OCI-LY3 (cell line): ENCODE measurements at regions not wholly inside any gene's neighbourhood (a gene's known extent, or its start where the extent isn't known, plus 50 kb on each side); places are given as distances from the start of the nearest gene placed in this dataset.
"Not testable (repeated sequence)": the region's sequence is repeated elsewhere in the genome, so short reads cannot be mapped to it uniquely, and the experiment has no call there.

Experiments used
- H2AFZ ChIP-seq: fragments of 200-600, 300-600 bp; shearing (Covaris generic); 2 replicates; pipeline ENCODE4 v1.6.0; 2014; ENCODE audit warnings: antibody characterized with exemption, low read depth, low read length
- H3K27ac ChIP-seq: fragments of 200-600, 300-600 bp; sonication (generic); 2 replicates; pipeline ENCODE4 v1.5.1; 2014; ENCODE audit warnings: mild to moderate bottlenecking, low read length, moderate library complexity, mixed read lengths
- H3K27me3 ChIP-seq: fragments of 200-600, 300-600 bp; sonication (generic); 2 replicates; pipeline ENCODE4 v1.6.1; 2014; ENCODE audit warnings: low read depth, low read length, mixed read lengths
- H3K36me3 ChIP-seq: fragments of 200-600, 300-600 bp; sonication (generic); replicated peaks from 2 replicates; pipeline ENCODE3; 2014; ENCODE audit warnings: low read depth, low read length, mixed read lengths
- H3K4me1 ChIP-seq: fragments of 300-600, 200-600 bp; sonication (generic); 2 replicates; pipeline ENCODE4 v1.6.1; 2014; ENCODE audit warnings: low read length, mixed read lengths
- H3K4me2 ChIP-seq: fragments of 200-600, 300-600 bp; sonication (generic); 2 replicates; pipeline ENCODE4 v1.6.1; 2014; ENCODE audit warnings: low read length, mixed read lengths
- H3K4me3 ChIP-seq: fragments of 300-600, 200-600 bp; sonication (generic); 2 replicates; pipeline ENCODE4 v1.5.1; 2014; ENCODE audit warnings: antibody characterized with exemption, mild to moderate bottlenecking, low read length, moderate library complexity
- H3K79me2 ChIP-seq: fragments of 300-600, 200-600 bp; shearing (Covaris generic); 2 replicates; pipeline ENCODE4 v1.6.1; 2014; ENCODE audit warnings: mild to moderate bottlenecking, low read length, mixed read lengths
- H3K9ac ChIP-seq: fragments of 300-600, 200-600 bp; shearing (Covaris generic); 2 replicates; pipeline ENCODE4 v1.6.0; 2014; ENCODE audit warnings: mild to moderate bottlenecking, low read length, moderate library complexity
- H3K9me3 ChIP-seq: fragments of 200-600, 300-600 bp; shearing (Covaris generic); 2 replicates; pipeline ENCODE4 v1.6.1; 2014; ENCODE audit warnings: low read length, mixed read lengths; ENCODE audit not compliant: insufficient read depth
- H4K20me1 ChIP-seq: fragments of 200-600, 300-600 bp; sonication (generic); 2 replicates; pipeline ENCODE4 v1.6.1; 2016; ENCODE audit warnings: low read length, mixed read lengths; ENCODE audit not compliant: insufficient read depth
- EZH2phosphoT487 ChIP-seq: fragments of 200-600 bp; shearing (Covaris generic); IDR thresholded peaks from 2 replicates; pipeline ENCODE4 v1.6.1; 2018; ENCODE audit warnings: antibody characterized with exemption, mixed run types, low read depth
- TF ChIP-seq, protein P1 (sequence below): fragments of 200-600, 300-600 bp; sonication (generic); IDR thresholded peaks from 2 replicates; pipeline ENCODE4 v1.5.1; 2014; ENCODE audit warnings: antibody characterized with exemption, low read length, low read depth

DNA sequence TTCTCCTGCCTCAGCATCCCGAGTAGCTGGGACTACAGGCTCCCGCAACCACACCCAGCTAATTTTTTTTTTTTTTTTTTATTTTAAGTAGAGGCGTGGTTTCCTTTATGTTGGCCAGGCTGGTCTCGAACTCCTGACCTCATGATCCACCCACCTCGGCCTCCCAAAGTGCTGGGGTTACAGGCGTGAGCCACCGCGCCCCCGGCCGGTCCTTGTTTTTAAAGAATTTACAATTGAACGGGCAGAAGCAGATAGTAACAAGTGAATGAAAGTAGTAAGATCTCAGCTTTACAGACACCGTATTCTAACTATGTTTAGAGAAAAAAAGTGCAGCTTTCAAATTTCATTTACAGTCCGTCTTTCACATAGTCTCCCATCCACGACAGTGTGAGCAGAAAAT is 112.5 kb upstream of the VWC2 start:
- no peak for TF ChIP-seq EZH2phosphoT487
- TF ChIP-seq, protein P1, sequence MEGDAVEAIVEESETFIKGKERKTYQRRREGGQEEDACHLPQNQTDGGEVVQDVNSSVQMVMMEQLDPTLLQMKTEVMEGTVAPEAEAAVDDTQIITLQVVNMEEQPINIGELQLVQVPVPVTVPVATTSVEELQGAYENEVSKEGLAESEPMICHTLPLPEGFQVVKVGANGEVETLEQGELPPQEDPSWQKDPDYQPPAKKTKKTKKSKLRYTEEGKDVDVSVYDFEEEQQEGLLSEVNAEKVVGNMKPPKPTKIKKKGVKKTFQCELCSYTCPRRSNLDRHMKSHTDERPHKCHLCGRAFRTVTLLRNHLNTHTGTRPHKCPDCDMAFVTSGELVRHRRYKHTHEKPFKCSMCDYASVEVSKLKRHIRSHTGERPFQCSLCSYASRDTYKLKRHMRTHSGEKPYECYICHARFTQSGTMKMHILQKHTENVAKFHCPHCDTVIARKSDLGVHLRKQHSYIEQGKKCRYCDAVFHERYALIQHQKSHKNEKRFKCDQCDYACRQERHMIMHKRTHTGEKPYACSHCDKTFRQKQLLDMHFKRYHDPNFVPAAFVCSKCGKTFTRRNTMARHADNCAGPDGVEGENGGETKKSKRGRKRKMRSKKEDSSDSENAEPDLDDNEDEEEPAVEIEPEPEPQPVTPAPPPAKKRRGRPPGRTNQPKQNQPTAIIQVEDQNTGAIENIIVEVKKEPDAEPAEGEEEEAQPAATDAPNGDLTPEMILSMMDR, result no peak
- H4K20me1 ChIP-seq, result no peaks in the 10 kb centered on the region
- H2AFZ ChIP-seq, result no peak overlapping the region
- H3K4me3 ChIP-seq, result no peak overlapping the region
- H3K4me1 ChIP-seq, result no peaks in the 10 kb centered on the region
- no peak overlapping the region for H3K4me2 ChIP-seq
- no peaks in the 10 kb centered on the region for H3K36me3 ChIP-seq
- H3K9me3 ChIP-seq, result no peaks in the 10 kb centered on the region
- no peaks in the 10 kb centered on the region for H3K79me2 ChIP-seq
- no peak overlapping the region for H3K27ac ChIP-seq
- H3K9ac ChIP-seq, result no peak overlapping the region
- no peaks in the 10 kb centered on the region for H3K27me3 ChIP-seq

DNA sequence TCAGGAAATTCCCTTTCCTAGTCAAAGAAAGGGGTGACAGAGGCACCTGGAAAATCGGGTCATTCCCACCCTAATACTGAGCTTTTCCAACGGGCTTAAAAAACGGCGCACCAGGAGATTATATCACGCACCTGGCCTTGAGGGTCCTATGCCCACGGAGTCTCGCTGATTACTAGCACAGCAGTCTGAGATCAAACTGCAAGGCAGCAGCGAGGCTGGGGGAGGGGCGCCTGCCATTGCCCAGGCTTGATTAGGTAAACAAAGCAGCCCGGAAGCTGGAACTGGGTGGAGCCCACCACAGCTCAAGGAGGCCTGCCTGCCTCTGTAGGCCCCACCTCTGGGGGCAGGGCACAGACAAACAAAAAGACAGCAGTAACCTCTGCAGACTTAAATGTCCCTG is 107.5 kb upstream of the VWC2 start:
- H3K9me3 ChIP-seq, H4K20me1 ChIP-seq, H3K79me2 ChIP-seq, H3K36me3 ChIP-seq, H3K4me3 ChIP-seq, H2AFZ ChIP-seq, H3K27me3 ChIP-seq, H3K4me1 ChIP-seq, H3K4me2 ChIP-seq, H3K27ac ChIP-seq, H3K9ac ChIP-seq: not testable (repeated sequence)

DNA sequence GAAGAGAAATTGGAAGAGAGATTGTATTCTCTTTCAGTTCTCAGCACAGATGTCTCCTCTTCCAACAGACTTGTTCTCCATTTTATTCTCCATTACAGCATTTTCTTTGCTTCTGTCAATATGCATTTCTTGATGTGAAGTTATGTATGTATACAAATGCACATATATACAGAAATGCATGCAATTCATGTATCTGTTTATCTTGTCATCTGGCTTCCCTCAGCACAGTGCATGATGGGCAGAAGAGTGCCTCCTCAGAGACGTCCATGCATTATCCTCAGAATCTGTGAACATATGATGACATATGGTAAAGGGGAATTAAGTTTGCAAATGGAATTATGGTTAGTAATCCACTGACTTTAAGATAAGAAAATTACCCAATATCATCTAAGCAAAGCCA is 106.7 kb upstream of the VWC2 start:
- no peaks in the 10 kb centered on the region for H3K4me1 ChIP-seq
- H3K27me3 ChIP-seq, result peaks cover 7% of the 10 kb centered on the region; the same call in 1 of the 2 replicates
- H3K36me3 ChIP-seq, result no peaks in the 10 kb centered on the region
- no peak overlapping the region for H3K9ac ChIP-seq
- no peaks in the 10 kb centered on the region for H4K20me1 ChIP-seq
- no peak for TF ChIP-seq EZH2phosphoT487
- TF ChIP-seq, protein P1, result no peak
- H3K4me2 ChIP-seq, result no peak overlapping the region
- no peak overlapping the region for H3K27ac ChIP-seq
- no peaks in the 10 kb centered on the region for H3K79me2 ChIP-seq
- H3K9me3 ChIP-seq, result no peaks in the 10 kb centered on the region
- H3K4me3 ChIP-seq, result no peak overlapping the region
- no peak overlapping the region for H2AFZ ChIP-seq

DNA sequence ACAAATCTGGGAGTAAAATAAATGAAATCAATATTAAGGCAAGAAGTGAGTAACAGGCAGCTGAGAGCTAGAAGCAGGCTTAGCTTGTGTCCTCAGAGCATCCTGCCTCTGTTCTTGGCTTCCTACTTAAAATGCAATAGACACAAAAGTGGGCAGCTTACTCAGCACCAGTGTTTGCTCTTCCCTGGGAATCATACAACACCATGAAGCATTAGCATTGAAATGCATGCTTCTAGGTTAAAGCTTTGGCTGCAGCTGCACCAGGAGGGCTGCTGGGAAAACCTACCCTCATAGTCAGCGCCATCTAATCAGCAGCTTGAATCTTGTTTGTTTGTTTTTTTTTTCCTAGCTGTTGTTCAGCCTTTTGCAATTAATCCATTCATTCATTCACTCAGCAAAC is 104.2 kb upstream of the VWC2 start:
- TF ChIP-seq, protein P1, result no peak
- no peak for TF ChIP-seq EZH2phosphoT487
- Histone ChIP-seq H2AFZ (no peak overlapping the region), H3K27me3 (peaks cover 7% of the 10 kb centered on the region; the same call in 1 of the 2 replicates), H3K27ac (no peak overlapping the region), H4K20me1 (no peaks in the 10 kb centered on the region), H3K4me1 (no peaks in the 10 kb centered on the region), H3K79me2 (no peaks in the 10 kb centered on the region), H3K9me3 (no peaks in the 10 kb centered on the region), H3K9ac (no peak overlapping the region), H3K36me3 (no peaks in the 10 kb centered on the region), H3K4me2 (no peak overlapping the region), H3K4me3 (no peak overlapping the region)
